GM18951 (cell line): ENCODE measurements at regions not wholly inside any gene's neighbourhood (a gene's known extent, or its start where the extent isn't known, plus 50 kb on each side); places are given as distances from the start of the nearest gene placed in this dataset.

Experiments used
- POLR2A ChIP-seq: IDR thresholded peaks from 4 replicates; pipeline ENCODE4 v1.6.1; 2011; ENCODE audit warnings: mild to moderate bottlenecking; ENCODE audit not compliant: insufficient read length, insufficient read depth; ENCODE audit errors: extremely low read depth
- in situ Hi-C: fragments of 300-500 bp; cut with MboI; formaldehyde crosslinking; loops from one replicate; pipeline ENCODE4 v1.12.0; 2022; ENCODE audit warnings: low sequenced_read_pairs, mixed read lengths, inconsistent platforms; ENCODE audit not compliant: unreplicated experiment

DNA sequence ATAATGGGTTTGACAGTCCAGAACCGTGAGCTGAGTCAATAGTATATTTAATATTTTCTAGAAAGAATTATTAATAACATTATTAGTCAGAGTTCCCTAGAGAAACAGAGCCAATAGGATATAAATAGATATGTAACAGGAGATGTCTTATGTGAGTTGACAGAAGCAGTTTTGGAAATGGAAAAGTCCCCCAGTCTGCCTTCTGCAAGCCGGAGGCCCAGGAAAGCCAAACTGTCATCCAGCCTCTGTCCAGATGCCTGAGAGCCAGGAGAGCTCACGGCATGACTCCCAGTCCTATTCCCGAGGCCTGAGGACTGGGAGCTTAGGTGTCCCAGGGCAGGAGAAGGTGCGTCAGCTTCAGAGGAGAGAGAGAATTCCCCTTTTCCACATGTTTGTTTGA, 286.4 kb upstream of the ADARB2 start:
- TF ChIP-seq POLR2A: no peak
- in situ Hi-C loops: no loop called here

DNA sequence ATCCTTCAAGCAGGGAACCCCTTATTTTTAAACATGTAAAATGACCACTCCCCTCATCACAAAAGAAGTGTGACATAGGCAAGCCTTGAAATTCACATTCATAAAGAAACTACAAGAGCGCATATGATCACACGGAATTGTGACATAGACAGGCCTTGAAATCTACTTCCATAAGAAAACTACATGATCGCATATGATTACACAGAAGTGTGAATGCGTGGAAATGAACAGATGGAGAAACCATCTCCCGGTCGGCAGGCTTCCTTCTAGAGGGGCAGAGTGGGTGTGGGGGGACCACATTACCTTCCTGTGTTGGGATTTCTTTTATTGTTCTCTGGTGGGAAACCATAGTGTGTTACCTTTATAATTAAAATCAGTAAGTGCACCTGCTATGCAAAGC, 285.1 kb upstream of the ADARB2 start:
- in situ Hi-C loops: no loop called here
- no peak for TF ChIP-seq POLR2A

DNA sequence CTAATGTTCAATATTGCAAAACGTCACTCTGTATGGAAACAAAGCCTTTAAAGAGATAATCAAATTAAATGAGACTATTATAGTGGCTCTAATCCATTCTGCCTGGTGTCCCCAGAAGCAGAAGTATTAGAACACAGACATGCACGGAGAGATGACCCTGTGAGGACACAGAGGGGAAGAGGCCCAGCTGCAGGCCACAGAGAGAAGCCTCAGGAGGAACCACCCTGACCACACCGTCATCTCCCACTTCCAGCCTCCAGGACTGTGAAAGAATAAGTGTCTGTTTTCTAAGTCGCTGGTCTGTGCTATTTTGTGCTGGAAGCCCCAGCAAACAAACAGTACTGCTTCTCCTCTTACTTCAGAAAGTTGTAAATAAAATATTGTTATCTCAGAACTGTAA, 283.5 kb upstream of the ADARB2 start:
- no peak for TF ChIP-seq POLR2A
- in situ Hi-C loops: no loop called here

DNA sequence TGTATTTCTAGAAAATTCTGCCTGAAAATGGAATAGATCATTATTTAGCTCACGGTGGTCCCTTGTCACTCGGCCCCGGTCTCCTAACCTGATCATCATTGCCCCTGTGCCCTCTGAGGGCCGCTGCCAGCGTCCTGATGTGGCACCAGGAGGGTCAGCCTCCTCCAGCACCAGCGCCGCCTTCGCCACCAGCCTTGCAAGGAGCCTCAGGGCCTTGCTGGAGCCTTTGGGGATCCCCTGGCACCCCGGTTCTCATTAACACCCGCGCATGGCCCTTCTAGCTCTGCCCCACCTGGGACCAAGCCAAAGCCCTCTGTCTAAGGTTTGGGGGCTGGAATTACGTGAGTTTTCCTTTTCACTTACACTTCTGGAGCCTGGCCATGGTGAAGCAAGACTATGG, 282.5 kb upstream of the ADARB2 start:
- in situ Hi-C loops: no loop called here

DNA sequence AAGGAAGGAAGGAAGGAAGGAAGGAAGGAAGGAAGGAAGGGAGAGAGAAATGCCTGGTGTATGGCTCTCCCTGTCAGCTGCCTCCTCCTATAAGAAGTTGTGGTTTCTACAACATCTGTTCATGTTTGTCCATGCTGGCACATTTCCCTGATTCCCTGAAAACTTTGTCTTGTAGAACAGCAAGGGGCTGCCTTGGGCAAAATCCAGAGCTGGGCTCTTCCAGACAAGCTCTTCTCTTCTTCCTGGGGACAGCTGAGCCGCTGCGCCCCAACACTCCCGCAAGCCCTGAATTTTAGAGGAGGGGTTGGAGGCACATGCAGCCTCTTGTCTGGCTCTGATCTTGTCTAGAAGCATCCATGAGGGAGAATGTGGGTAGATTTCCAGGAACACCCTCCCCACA, 282.0 kb upstream of the ADARB2 start:
- TF ChIP-seq POLR2A: no peak
- in situ Hi-C loops: no loop called here

More for the DNA sequence above, 282.5 kb upstream of the ADARB2 start:
- TF ChIP-seq POLR2A: no peak

DNA sequence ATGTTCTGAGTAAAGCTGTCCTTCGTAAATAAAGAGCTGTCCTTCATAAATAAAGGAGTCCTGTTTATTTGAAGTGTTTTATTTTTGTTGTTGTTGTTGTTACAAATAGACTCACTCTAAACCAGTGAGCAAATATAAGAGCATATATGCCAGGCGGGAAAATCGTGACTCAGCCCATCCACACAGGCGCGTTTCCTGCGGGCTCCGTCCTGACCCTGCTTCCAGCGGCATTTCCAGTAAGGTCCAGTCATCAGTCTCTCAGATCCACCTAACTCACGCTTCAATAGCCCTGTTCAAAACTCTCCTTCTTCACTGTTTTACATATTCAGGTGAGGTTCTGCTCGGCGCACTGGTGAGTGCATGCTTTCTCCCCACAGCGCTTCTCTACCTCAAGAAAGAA, 277.2 kb upstream of the ADARB2 start:
- no peak for TF ChIP-seq POLR2A
- in situ Hi-C loops: no loop called here

DNA sequence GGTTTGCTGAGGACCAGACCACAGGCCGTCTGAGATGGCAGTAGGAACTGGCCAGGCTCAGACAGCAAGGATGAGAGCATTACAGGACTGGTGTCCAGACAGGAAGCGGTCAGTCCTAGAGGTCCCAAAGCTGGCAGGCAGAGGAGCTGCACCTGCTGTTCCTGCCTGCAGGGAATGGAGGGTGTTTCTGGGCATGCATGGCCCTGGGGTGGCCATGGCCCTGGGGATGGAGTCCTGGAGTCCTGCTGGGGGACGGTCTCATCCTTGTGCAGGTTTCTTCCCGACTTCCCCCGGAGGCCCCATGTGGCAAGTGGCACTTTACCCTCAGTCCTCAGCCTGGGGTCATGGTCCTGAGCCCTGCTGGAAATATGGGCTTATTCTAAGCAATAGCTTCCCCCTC, 274.9 kb upstream of the ADARB2 start:
- in situ Hi-C loops: no loop called here
- TF ChIP-seq POLR2A: no peak

DNA sequence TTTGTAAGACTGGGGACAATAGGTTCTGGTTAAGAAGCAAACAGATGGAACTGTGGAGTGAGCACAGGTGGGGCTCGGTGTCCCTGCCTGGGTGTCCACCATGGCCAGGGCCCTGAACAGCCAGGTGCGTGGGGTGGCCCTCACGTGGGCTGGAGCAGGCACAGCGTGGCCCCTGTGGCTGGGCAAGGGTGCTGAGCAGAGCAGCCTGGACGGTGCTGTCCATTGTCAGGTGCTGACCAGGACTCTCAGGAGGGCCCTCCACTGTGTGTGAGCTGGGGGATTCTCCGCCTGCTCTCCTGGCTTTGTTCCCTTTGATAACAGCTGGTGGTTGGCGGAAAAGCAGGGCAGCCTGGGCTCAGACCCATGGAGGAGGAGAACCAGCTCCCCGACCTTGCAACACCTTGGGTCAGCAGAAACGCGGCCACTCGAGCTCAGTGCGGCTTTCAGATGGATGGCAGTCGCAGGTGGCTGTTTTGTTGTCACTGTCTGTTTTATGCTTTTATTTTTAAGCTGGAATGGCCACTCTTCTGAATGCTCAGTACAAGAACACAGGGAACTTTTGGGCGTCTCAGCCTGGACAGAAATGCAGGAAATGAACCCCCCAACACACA, 273.9 kb upstream of the ADARB2 start:
- TF ChIP-seq POLR2A: no peak
- in situ Hi-C loops: no loop called here

DNA sequence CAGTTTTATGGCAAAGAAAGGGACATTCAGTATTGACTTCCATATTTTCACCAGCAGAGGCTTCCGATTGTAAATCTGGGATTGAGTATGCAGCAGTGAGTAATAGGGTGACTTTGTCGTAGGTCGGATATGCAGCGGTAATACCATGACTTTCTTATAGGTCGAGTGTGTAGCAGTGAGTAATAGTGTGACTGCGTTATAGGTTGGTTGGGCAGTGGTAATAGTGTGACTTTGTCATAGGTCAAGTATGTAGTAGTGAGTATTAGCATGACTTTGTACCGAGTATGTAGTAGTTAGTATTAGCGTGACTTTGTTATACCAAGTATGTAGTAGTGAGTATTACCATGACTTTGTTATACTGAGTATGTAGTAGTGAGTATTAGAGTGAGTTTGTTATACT, 268.2 kb upstream of the ADARB2 start:
- in situ Hi-C loops: no loop called here
- no peak for TF ChIP-seq POLR2A

DNA sequence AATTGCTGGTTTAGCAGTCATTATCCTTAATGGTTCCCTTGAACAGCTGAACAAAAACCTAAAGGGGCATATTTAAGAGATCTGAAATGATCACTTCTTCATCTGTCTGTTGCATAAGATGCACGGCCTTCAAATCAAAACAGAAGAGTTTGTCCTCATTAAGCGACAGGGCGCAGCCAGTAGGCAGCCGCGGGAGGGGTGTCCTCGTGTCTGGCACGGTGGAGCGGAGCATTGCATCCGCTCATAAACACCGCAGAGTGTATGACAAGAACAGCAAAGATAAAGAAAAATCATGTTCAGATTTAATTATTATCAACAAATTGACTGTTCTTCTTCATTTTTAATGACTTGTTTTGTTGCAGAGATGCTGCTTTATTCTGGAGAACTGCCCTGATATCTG, 255.6 kb upstream of the ADARB2 start:
- in situ Hi-C loops: no loop called here
- TF ChIP-seq POLR2A: no peak

DNA sequence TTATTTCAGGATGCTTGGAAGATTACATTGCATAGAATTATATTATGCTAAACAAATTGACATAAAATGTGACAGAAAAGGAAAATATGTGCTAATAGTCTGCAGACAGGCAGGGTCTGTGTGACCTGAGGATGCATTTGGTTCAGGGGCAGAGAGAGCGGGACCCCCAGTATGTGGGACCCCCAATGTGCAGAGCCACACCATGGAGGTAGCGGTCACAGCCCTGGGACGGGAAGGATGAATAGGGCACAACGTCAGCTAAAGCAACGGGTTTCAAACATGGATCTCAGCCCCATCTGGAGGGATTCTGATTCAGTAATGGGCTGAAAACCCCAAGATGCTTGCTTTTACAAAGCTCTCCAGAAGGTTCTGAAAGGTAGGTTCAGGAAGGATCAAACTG, 251.8 kb upstream of the ADARB2 start:
- in situ Hi-C loops: no loop called here
- no peak for TF ChIP-seq POLR2A

DNA sequence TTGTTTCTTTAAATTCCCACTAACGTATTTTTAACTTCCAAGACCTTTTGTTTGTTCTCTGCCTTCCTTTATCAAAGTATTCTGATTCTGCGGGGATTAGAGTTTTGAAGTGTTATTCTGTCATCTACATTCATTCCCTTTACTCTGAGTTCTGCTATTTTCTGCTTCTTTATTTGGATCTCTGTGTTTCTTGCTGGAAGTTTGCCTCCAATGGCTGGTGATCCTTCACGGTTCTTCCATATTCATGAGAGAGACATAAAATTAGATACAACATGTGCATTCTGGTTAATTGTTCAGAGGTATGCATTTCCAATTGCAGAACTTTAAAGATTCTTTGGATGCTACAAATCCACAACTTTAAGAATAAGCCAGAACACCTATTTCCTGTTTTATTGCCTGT, 244.7 kb upstream of the ADARB2 start:
- TF ChIP-seq POLR2A: no peak
- in situ Hi-C loops: no loop called here

DNA sequence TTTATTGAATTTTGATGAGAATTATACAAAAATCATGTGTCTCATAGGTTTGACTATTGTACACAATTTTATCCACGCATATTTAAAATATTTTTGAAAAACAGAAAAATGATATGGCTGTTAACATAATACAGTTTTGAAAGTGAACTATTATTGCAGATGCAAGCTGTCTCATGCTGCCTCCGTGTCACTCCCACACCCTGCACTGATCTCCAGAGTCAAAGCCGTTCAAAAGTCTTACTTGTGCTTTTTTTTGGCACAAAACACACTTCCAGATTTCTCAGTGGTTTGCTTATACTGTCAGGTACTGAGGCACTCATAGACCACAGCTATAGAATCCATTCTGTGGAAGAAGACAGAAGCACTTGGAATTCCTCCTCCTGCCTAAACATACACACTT, 243.1 kb upstream of the ADARB2 start:
- in situ Hi-C loops: no loop called here

DNA sequence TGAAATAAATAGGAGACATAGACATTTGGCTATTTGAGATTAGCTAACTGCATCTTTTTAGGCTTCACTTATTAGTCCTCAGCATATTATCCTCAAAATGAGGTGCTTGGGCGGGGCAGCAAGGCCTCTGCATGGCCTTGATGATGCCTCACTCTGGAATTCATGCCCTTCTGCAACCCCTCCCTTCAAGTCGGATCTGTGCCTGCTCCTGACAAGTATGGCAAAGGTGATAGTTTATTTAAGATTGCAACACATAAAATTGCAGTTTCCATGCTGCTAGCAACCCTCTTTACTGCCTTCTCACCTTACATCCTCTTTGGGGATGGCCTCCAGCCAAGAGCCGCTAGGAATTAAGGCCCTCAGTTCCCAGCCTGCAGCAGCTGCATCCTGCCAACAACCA, 241.3 kb upstream of the ADARB2 start:
- in situ Hi-C loops: no loop called here
- TF ChIP-seq POLR2A: no peak

More for the DNA sequence above, 243.1 kb upstream of the ADARB2 start:
- no peak for TF ChIP-seq POLR2A

DNA sequence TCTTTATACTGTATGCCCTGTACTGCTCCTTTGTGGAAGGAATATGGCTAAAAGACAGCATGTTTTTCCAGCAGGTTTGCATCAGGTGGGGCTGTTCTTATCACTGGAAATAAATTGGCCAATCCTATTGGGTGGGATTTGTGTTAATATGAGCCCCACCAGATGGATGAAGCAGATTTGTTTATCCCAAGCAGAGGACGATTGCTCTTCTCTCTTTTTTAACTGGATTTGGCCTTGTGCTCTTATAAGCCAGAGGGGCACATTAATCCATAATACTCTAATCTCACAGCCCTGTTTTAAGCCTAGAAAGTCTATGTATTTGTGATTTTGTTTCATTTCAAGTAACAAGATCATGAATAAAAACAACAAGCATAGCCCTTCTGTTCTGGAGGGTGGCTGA, 240.1 kb upstream of the ADARB2 start:
- no peak for TF ChIP-seq POLR2A

More for the DNA sequence above, 240.1 kb upstream of the ADARB2 start:
- in situ Hi-C loops: no loop called here
